Upper lobe of left lung (tissue), 4 donors: ENCODE measurements at regions not wholly inside any gene's neighbourhood (a gene's known extent, or its start where the extent isn't known, plus 50 kb on each side); places are given as distances from the start of the nearest gene placed in this dataset.

Source experiments
- CTCF ChIP-seq, 6 experiments: fragments of 450-650 bp in 4 of 6; fragments of 200-600 bp in 2 of 6; sonication (generic) in 2 of 6; IDR thresholded peaks; one replicate each; pipeline ENCODE4 v1.5.1; 2016 to 2019; ENCODE audit warnings: antibody characterized with exemption in 6 of 6
- EP300 ChIP-seq, 4 donors: sonication (generic); formaldehyde crosslinking; IDR thresholded peaks; one replicate each; pipeline ENCODE4 v1.5.1; 2017; ENCODE audit warnings: antibody characterized with exemption in 4 of 4, control low read depth in 2 of 4
- POLR2A ChIP-seq, 4 donors: fragments of 450-650 bp; IDR thresholded peaks; one replicate each; pipeline ENCODE4 v1.5.1; 2016 to 2017; ENCODE audit warnings: antibody characterized with exemption in 4 of 4, mild to moderate bottlenecking in 2 of 4
- POLR2AphosphoS5 ChIP-seq, 2 donors: sonication (generic); formaldehyde crosslinking; IDR thresholded peaks; one replicate each; pipeline ENCODE4 v1.5.1; 2017; ENCODE audit warnings: antibody characterized with exemption in 2 of 2

GRCh38 chr2:208916881-208917280 is 507.0 kb upstream of the MAP2 start:
- no peak for TF ChIP-seq CTCF (IDR thresholded peaks at IDR 0.05)
- TF ChIP-seq EP300 (IDR thresholded peaks at IDR 0.05) = no peak
- TF ChIP-seq POLR2AphosphoS5 (IDR thresholded peaks at IDR 0.05) = no peak
- TF ChIP-seq POLR2A (IDR thresholded peaks at IDR 0.05) = no peak
